ENCODE measurements at regions not wholly inside any gene's neighbourhood (a gene's known extent, or its start where the extent isn't known, plus 50 kb on each side); places are given as distances from the start of the nearest gene placed in this dataset.

- TF ChIP-seq GATA2 (IDR thresholded peaks at IDR 0.05; ENCODE audit: low read depth, low read length) (no peak), GATA3 (IDR thresholded peaks at IDR 0.05; ENCODE audit: low read depth, low read length) (no peak)
Observed at GRCh38 chr10:20616056-20616671, 280.9 kb downstream of the NEBL start.

Measured in SH-SY5Y (cell line).